ENCODE measurements at regions not wholly inside any gene's neighbourhood (a gene's known extent, or its start where the extent isn't known, plus 50 kb on each side); places are given as distances from the start of the nearest gene placed in this dataset.

GRCh38 chr16:79800016-79800608 is 199.6 kb upstream of the MAF start:
- no peak for DNase-seq (ENCODE audit: low read depth)
- TF ChIP-seq CTCF (conservative IDR thresholded peaks at IDR 0.05; ENCODE audit: low read depth, low read length) = no peak
- no peak overlapping the region for H3K4me3 ChIP-seq (ENCODE audit: low read length)

GRCh38 chr16:79798416-79799053 is 198.0 kb upstream of the MAF start:
- no peak for DNase-seq (ENCODE audit: low read depth)
- H3K4me3 ChIP-seq (ENCODE audit: low read length) = no peak overlapping the region
- no peak for TF ChIP-seq CTCF (conservative IDR thresholded peaks at IDR 0.05; ENCODE audit: low read depth, low read length)

GRCh38 chr16:79797486-79797885 is 196.9 kb upstream of the MAF start:
- H3K4me3 ChIP-seq (ENCODE audit: low read length) = no peak overlapping the region
- no peak for DNase-seq (ENCODE audit: low read depth)
- no peak for TF ChIP-seq CTCF (conservative IDR thresholded peaks at IDR 0.05; ENCODE audit: low read depth, low read length)

DNA sequence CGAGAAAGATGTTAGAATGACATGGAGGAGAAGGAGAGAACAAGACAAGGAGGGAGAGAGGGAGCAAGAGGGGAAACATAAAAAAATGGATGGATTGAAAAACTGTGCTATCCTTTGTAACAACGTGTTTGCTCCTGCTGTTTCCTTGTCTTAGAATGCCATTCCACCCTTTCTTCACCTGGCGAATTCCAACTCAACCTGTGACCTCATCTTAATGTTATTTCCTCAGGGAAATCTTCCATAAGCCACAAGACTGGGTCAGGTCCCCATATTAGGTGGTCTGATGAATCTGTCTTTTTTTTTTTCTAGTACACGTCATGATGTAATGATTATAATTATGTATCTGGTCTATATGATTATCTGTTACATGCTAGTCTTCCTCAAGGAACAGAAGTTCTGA is 195.0 kb upstream of the MAF start:
- H3K4me3 ChIP-seq (ENCODE audit: low read length) = no peak overlapping the region
- TF ChIP-seq CTCF (conservative IDR thresholded peaks at IDR 0.05; ENCODE audit: low read depth, low read length) = no peak
- no peak for DNase-seq (ENCODE audit: low read depth)

- H3K4me3 ChIP-seq (ENCODE audit: low read length) = no peak overlapping the region
- no peak for DNase-seq (ENCODE audit: low read depth)
- no peak for TF ChIP-seq CTCF (conservative IDR thresholded peaks at IDR 0.05; ENCODE audit: low read depth, low read length)
Observed at GRCh38 chr16:79794941-79795340, 194.4 kb upstream of the MAF start.

- no peak for TF ChIP-seq CTCF (conservative IDR thresholded peaks at IDR 0.05; ENCODE audit: low read depth, low read length)
- DNase-seq (ENCODE audit: low read depth) = no peak
- no peak overlapping the region for H3K4me3 ChIP-seq (ENCODE audit: low read length)
Observed at GRCh38 chr16:79792664-79793351, 192.3 kb upstream of the MAF start.

DNA sequence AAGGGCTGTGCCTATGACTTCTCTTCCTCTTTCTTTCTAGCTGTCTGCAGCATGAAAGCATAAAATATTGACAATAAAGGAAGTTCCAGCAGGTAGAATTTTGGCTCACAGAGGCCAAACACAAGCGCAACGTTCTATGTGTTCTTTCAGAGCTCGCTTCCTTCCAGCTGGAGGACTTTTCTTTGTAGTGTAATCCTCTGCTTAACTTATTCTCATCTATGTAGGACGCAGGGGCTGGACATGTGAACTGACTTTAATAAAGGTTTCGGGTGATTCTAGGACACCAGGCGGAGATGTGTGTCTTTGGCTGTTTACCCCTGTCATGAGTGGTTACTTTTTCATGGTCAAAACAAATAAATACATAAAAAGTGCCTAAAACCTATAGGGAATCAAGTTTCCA is 191.5 kb upstream of the MAF start:
- no peak overlapping the region for H3K4me3 ChIP-seq (ENCODE audit: low read length)
- no peak for DNase-seq (ENCODE audit: low read depth)
- no peak for TF ChIP-seq CTCF (conservative IDR thresholded peaks at IDR 0.05; ENCODE audit: low read depth, low read length)

Measured in retinal pigment epithelial cell (primary cell).